ENCODE measurements at regions not wholly inside any gene's neighbourhood (a gene's known extent, or its start where the extent isn't known, plus 50 kb on each side); places are given as distances from the start of the nearest gene placed in this dataset.
"Not testable (repeated sequence)": the region's sequence is repeated elsewhere in the genome, so short reads cannot be mapped to it uniquely, and the experiment has no call there.

- no peak for DNase-seq (ENCODE audit: extremely low read depth, low read depth, low spot score)
Observed at GRCh38 chr9:80797831-80798688, 891.3 kb downstream of the TLE1 start.

- no peak for DNase-seq (ENCODE audit: extremely low read depth, low read depth, low spot score)
Observed at GRCh38 chr9:80797101-80797829, 892.1 kb downstream of the TLE1 start.

GRCh38 chr9:80796632-80797031 lies 892.7 kb downstream of the TLE1 start:
- no peak for DNase-seq (ENCODE audit: extremely low read depth, low read depth, low spot score)

GRCh38 chr9:80794197-80794596 lies 895.1 kb downstream of the TLE1 start:
- DNase-seq (ENCODE audit: extremely low read depth, low read depth, low spot score): no peak

- no peak for DNase-seq (ENCODE audit: extremely low read depth, low read depth, low spot score)
Observed at GRCh38 chr9:80793706-80794105, 895.6 kb downstream of the TLE1 start.

- no peak for DNase-seq (ENCODE audit: extremely low read depth, low read depth, low spot score)
Observed at GRCh38 chr9:80792726-80793125, 896.6 kb downstream of the TLE1 start.

- no peak for DNase-seq (ENCODE audit: extremely low read depth, low read depth, low spot score)
Observed at GRCh38 chr9:80791836-80792235, 897.5 kb downstream of the TLE1 start.

- no peak for DNase-seq (ENCODE audit: extremely low read depth, low read depth, low spot score)
Observed at GRCh38 chr9:80790764-80791163, 898.6 kb downstream of the TLE1 start.

GRCh38 chr9:80789831-80790230 lies 899.5 kb downstream of the TLE1 start:
- no peak for DNase-seq (ENCODE audit: extremely low read depth, low read depth, low spot score)

- DNase-seq (ENCODE audit: extremely low read depth, low read depth, low spot score): no peak
Observed at GRCh38 chr9:80787636-80788035, 901.7 kb downstream of the TLE1 start.

- no peak for DNase-seq (ENCODE audit: extremely low read depth, low read depth, low spot score)
Observed at GRCh38 chr9:80784647-80785046, 904.7 kb downstream of the TLE1 start.

- no peak for DNase-seq (ENCODE audit: extremely low read depth, low read depth, low spot score)
Observed at GRCh38 chr9:80775971-80776370, 913.4 kb downstream of the TLE1 start.

GRCh38 chr9:80775530-80775929 lies 913.8 kb downstream of the TLE1 start:
- no peak for DNase-seq (ENCODE audit: extremely low read depth, low read depth, low spot score)

- DNase-seq (ENCODE audit: extremely low read depth, low read depth, low spot score): no peak
Observed at GRCh38 chr9:80771555-80772347, 917.6 kb downstream of the TLE1 start.

GRCh38 chr9:80763536-80763935 lies 925.8 kb downstream of the TLE1 start:
- no peak for DNase-seq (ENCODE audit: extremely low read depth, low read depth, low spot score)

- no peak for DNase-seq (ENCODE audit: extremely low read depth, low read depth, low spot score)
Observed at GRCh38 chr9:80755586-80755985, 933.8 kb downstream of the TLE1 start.

- DNase-seq (ENCODE audit: extremely low read depth, low read depth, low spot score): not testable (repeated sequence)
Observed at GRCh38 chr9:80747056-80747455, 942.3 kb downstream of the TLE1 start.

- no peak for DNase-seq (ENCODE audit: extremely low read depth, low read depth, low spot score)
Observed at GRCh38 chr9:80732506-80732905, 956.8 kb downstream of the TLE1 start.

GRCh38 chr9:80720579-80720978 lies 968.8 kb downstream of the TLE1 start:
- no peak for DNase-seq (ENCODE audit: extremely low read depth, low read depth, low spot score)

- DNase-seq (ENCODE audit: extremely low read depth, low read depth, low spot score): no peak
Observed at GRCh38 chr9:80707120-80707519, 982.2 kb downstream of the TLE1 start.

- DNase-seq (ENCODE audit: extremely low read depth, low read depth, low spot score): no peak
Observed at GRCh38 chr9:80701061-80701460, 988.3 kb downstream of the TLE1 start.

All from glomerular endothelial cell (primary cell).